ENCODE measurements at regions not wholly inside any gene's neighbourhood (a gene's known extent, or its start where the extent isn't known, plus 50 kb on each side); places are given as distances from the start of the nearest gene placed in this dataset.

DNA sequence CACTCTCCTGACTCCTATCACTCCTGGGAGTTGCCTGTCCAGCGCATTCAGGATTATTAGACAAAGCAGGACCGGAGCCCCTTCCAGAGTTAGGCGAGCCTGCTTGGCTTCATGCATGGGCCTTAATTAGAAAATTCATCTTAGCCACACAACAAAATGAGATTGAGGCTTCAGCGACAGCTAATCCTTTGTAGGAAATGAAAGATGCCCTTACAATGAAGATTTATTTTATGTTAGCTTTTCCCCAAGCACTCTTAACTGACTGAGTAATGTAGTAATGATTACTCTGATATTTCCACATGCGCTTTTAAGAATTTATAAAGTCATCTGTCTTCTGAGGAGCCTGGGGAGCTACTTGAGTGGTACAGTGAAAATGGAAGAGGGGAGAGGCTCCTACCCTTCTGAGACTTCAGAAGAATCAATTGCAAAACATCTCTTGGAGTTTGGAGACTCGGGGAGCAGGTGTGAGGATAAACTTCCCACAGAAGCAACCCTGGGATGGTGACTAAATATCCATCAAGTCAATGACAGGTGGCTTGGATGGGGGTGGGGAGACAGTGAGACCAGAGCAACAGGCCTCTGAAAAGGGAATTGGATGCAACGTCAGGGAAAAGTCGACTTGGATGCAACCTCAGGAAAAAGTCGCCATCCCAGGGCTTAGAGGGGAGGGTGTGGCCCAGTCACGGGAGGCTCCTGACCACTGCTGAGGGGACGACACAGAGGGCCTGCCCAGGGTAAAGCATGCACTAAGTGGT lies 434.5 kb upstream of the B3GAT1 start:
- TF ChIP-seq POLR2AphosphoS5 (IDR thresholded peaks at IDR 0.05; ENCODE audit: low read depth, low read length) (no peak), PHF20 (CRISPR knock-in tag; IDR thresholded peaks at IDR 0.05) (no peak), BHLHE40 (IDR thresholded peaks at IDR 0.05; ENCODE audit: low read length) (no peak), ZNF260 (CRISPR knock-in tag; IDR thresholded peaks at IDR 0.05; ENCODE audit: borderline replicate concordance, low read depth) (no peak), ZNF20 (CRISPR knock-in tag; IDR thresholded peaks at IDR 0.05) (no peak)
- TF ChIP-seq, protein P1, sequence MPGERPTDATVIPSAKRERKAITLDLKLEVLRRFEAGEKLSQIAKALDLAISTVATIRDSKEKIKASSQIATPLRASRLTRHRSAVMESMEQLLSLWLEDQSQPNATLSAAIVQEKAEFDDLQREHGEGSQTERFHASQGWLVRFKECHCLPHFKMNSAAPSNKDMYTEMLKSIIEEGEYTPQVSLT (CRISPR knock-in tag; IDR thresholded peaks at IDR 0.05; ENCODE audit: borderline replicate concordance, low read depth): no peak
- TF ChIP-seq, protein P2, sequence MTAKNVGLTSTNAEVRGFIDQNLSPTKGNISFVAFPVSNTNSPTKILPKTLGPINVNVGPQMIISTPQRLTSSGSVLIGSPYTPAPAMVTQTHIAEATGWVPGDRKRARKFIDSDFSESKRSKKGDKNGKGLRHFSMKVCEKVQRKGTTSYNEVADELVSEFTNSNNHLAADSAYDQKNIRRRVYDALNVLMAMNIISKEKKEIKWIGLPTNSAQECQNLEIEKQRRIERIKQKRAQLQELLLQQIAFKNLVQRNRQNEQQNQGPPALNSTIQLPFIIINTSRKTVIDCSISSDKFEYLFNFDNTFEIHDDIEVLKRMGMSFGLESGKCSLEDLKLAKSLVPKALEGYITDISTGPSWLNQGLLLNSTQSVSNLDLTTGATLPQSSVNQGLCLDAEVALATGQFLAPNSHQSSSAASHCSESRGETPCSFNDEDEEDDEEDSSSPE (CRISPR knock-in tag; IDR thresholded peaks at IDR 0.05): no peak
- no peak for FAIRE-seq
- H3K79me2 ChIP-seq (ENCODE audit: insufficient read depth, low read length): no peaks in the 10 kb centered on the region
- no peak overlapping the region for H2AFZ ChIP-seq (ENCODE audit: low read length)
- WGBS (ENCODE audit: low lambda C conversion rate): 32% methylated on average over 8 of the region's 11 CpGs
- H3K4me1 ChIP-seq (ENCODE audit: insufficient read depth, low read length): no peaks in the 10 kb centered on the region
- H3K27me3 ChIP-seq (ENCODE audit: control insufficient read depth in 1 of 2, insufficient read depth in 2 of 2, low read length in 2 of 2): peaks cover 9 to 19% of the 10 kb centered on the region in 2 experiments; a peak in 3 of 5 replicates
- H3K9ac ChIP-seq (ENCODE audit: insufficient read depth, low read depth, low read length): no peak overlapping the region
- H3K27ac ChIP-seq (ENCODE audit: extremely low read length, insufficient read depth, low read length): no peak overlapping the region
- no peak for ATAC-seq
- no peaks in the 10 kb centered on the region for H4K20me1 ChIP-seq (ENCODE audit: insufficient read depth, low read length)
- CTCF ChIA-PET (ENCODE audit: low intra/inter-chr PET ratio, low total read pairs): no interaction called here
- H3K9me3 ChIP-seq (ENCODE audit: low read length): no peaks in the 10 kb centered on the region
- no peaks in the 10 kb centered on the region for H3K36me3 ChIP-seq (replicated peaks in 1 of 2; ENCODE audit: control insufficient read depth in 1 of 2, insufficient read depth in 2 of 2, low read length in 2 of 2)
- in situ Hi-C loops (cut with HindIII; ENCODE audit: extremely low pct_ligation_motif_present, low pct_unique_long_range_greater_than_20kb) (no loop called here), intact Hi-C loops (cut with micrococcal nuclease; ENCODE audit: unreplicated experiment) (no loop called here)
- DNase-seq (ENCODE audit: low spot score): no peak
- no peak overlapping the region for H3K4me2 ChIP-seq (ENCODE audit: low read depth, low read length)
- no peak overlapping the region for H3K4me3 ChIP-seq (replicated peaks in 1 of 3; ENCODE audit: insufficient read depth in 1 of 3, low read depth in 2 of 3, low read length in 3 of 3)
- POLR2A ChIA-PET: no interaction called here
- no TSS peak for BruUV-seq (replicated peaks)
